GM19351 (cell line): ENCODE measurements at regions not wholly inside any gene's neighbourhood (a gene's known extent, or its start where the extent isn't known, plus 50 kb on each side); places are given as distances from the start of the nearest gene placed in this dataset.

Experiments
- ATAC-seq: cut with Tn5 transposase; IDR thresholded peaks from one replicate; pipeline ENCODE4 v1.9.1; 2021; ENCODE audit warnings: mild to moderate bottlenecking, moderate library complexity; ENCODE audit not compliant: unreplicated experiment

DNA sequence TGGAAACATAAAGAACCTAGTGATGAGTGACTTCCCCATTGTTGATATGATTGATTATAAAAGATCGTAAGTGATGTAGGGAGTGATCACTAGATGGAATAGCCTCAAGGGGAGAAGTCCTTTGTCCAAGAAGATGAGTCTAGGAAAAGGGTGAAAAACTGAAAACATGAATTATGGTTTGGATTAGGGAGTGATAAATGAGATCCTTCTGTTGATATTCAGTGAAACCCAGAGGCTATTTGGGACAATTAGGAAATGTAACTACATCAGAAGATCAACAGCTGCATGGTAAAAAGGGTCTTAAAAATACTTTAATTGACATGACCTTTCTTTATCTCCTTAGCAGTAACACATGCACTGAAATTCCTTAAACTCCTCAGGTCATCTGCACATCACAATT, 124.0 kb upstream of the UNC5C start:
- no peak for ATAC-seq

DNA sequence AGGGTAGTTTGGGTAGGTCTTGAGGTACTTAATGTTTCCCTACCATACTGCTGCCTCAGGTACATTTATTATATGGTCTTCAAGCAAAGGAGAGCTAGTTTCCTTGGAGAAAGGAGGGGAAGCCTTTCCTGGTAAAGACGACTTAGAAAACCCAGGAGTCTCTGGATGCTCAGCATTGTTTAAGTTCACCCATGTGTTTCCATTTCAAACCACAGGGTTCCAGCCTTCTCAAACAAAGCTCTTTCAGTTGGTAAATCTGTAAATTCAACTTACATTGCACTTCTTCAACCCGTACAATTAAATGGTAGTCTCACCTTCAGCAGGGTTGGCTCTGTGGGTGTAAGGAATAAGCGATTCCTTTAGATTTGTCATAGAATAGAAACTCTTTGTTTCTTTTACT, 111.9 kb upstream of the UNC5C start:
- no peak for ATAC-seq

DNA sequence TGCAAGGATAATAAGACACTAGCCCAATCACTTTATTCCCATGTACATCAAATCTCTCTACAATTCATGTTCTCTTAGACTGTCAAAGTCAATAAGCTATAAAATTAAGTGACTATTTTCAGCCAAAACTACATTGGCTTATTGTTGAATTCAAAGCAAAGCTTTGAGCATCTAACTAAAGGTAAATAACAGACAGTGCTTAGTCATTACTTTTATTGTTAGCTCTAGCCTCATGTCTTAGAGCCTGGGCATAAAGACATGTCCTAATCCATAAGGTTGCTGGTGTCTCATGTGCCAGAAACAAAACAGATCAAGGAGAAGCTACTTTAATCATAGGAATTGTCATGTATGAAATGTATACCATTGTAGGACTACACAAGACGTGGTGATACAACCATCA, 103.1 kb upstream of the UNC5C start:
- ATAC-seq, result no peak

DNA sequence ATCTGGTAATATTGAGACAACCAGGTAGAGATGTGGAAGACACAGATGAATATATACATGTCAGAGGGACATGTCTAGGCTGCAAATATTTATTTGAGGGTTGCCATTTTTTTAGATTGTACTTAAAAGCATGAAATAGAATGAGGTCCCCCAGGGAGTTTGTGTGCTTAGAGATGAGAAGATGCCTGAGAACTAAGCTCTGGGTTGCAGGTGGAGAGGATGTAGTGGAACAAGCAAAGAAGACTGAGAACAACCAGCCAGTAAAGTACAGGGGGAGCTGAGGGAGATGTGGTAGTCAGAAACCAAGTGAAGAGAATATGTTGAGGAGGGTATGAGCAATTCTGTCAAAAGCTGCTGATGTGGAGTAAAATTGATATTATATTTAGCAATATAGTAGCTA, 95.6 kb upstream of the UNC5C start:
- no peak for ATAC-seq

DNA sequence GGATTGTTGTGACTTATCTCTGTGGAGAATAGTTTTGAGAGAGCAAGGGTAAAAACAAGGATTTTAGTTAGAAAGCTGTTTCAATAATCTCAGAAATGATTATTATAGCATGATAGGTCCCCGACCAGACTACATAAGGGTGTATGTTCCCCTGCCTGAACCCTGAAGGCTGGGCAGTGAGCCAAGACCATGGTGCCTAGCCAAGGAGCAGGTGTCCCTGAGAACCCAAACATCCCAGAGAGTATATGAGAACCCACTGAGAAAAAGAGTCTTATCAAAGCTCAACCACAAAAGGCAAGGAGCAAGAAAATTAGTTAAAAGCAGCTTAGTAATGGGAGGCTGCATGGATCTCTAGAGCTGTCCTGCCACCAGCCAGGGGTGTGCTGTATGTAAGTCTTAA, 94.9 kb upstream of the UNC5C start:
- no peak for ATAC-seq

GRCh38 chr4:95641571-95641970, 92.8 kb upstream of the UNC5C start:
- no peak for ATAC-seq

GRCh38 chr4:95640311-95640710, 91.5 kb upstream of the UNC5C start:
- ATAC-seq, result no peak

DNA sequence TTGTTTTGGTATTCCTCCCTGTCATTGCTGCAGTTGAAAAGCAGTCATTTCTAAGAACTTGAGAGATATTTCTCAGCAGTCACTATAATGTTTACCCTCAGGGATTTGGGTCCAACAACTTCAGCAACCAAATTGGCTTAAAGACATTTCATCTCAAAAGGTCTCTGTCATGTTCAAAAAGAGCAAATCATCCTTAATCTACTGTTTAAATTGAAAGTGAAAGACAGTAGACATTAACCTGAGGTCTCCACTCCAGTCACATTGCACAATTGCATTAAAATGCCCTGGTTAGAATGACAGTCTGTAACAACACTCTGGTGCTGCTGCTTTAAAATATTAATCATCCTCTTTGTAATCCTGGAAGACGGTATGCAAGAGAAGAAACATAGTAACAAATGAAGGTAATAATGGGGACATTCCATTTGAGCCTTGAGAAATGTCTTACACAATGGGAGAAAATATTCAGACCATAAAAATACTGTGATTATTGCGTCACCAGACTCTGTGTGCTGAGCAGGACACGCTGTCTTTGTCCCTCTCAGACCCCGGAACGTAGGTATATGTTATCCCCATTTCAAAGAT, 90.2 kb upstream of the UNC5C start:
- no peak for ATAC-seq

DNA sequence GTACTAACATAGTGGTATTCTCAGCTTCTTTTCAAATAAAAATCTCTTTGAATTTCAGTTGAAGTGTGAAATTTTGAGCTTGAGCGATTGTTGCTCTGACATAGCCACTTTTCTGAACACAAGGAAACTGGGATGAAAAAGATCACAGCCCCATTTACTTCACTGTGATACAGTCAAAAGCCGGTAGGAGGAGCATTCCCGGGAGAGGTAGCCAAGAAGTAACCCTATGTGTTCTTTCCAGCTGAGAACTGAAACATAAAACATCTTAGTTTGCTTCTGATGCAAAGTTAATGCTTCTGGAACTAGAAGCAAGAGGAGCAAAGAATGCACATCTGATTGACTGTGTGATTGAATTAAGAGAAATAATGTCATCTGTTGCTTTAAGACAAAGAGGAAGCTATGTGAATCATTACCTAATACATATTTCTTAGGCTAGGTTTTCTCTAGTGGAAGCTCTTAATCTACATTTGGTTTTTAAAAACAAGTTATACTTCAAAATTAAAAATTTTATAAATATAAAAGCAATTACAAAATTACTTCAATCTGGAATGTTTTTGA, 88.3 kb upstream of the UNC5C start:
- no peak for ATAC-seq

DNA sequence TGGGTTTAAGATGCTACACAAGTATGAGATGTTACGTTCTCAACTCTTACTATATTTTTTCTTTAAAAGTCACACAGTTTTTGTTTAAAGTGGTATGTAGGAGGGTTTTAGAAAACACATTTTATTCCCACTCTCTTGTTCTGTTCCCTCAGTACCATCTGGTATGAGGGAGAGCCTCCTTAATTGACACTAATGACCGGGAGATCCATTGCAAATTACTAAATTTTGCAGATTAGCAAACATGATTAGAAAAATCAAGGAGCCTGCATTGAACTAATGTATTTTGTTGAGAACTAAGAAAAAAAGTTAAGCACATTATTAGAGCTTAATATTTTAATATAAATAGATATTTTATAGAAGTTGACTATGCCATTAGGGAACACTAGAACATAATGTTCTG, 87.3 kb upstream of the UNC5C start:
- ATAC-seq, result no peak

GRCh38 chr4:95627709-95628108, 78.9 kb upstream of the UNC5C start:
- no peak for ATAC-seq

GRCh38 chr4:95627024-95627605, 78.3 kb upstream of the UNC5C start:
- no peak for ATAC-seq

DNA sequence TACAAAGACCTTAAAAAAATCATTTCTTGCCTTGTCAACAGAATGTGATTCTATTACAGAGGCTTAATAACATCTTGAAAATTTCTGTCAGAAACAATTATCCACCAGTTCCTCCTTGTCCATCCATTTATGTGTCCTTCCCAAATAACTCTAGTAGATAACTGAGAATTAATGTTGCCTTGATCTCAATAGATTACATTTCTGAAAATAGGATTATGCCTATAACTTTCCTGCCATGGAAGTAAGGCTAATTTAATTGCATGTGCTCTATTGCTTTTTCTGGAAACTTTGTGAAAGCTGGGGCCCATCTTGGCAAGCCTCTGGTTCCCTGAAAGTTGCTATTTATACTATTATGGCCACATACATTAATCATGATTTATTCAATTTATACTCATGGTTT, 76.2 kb upstream of the UNC5C start:
- ATAC-seq, result no peak

GRCh38 chr4:95619525-95620443, 71.0 kb upstream of the UNC5C start:
- ATAC-seq, result no peak

DNA sequence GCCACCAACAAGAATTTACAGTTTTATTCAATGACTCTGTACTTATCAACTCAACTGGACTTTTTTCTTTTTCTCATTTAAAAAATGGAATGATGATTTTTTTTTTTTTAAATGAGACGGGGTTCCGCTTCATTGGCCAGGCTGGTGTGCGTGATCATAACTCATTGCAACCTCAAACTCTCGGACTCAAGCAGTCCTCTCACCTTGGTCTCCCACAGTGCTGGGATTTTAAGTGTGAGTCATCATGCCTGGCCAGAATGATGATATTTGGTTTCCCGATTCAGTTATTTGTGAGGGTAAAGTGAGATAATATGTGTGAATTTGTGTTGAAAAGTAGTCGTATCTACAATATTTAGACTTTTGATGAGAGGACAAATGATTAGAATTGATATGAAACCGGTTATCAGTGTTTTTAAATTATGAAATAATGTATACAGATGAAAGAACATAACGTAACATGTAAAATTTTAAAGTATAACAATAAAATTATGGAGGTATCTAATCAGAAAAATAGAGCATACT, 66.0 kb upstream of the UNC5C start:
- ATAC-seq, result no peak

- ATAC-seq, result no peak
These were observed 61.3 kb upstream of the UNC5C start for GRCh38 chr4:95610061-95610569.

- ATAC-seq, result no peak
These were observed 58.0 kb upstream of the UNC5C start for GRCh38 chr4:95606739-95607138.

DNA sequence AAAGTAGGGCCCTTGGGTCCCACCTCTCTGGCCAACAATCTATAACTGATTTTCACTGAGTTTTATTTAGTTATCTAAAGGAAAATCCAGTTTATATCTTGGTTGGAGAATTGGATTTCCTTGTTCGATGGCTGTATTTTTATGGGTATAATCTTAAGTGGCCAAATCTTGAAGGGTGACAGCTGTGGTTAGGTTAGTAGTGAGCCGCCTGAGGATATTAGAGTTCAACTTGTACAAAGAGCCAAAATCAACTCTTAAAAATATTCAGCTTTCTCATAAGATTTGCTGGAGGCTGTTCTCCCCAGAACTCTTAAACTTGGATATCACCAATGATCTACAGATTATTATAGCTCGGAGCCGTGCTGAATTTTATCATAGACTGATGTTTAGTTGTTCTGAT, 54.6 kb upstream of the UNC5C start:
- no peak for ATAC-seq

DNA sequence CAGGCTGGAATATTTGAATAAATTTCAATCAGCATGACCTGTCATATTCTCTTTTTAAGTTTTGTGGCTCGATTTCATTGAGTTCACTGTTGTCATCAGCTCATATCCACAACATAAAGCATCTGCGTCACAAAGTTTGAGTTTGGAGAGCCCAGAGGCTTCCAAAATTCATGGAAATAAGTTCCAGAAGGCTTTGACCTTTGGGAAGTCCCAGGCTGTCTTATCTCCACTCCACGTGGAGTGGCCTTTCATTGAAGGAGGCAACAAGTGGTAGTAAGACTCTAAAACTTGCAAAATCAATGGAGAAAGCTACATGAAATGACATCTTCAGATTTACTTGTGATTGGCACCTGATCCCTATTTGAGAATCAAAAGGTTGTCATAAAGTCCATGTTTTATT, 54.1 kb upstream of the UNC5C start:
- ATAC-seq, result no peak

DNA sequence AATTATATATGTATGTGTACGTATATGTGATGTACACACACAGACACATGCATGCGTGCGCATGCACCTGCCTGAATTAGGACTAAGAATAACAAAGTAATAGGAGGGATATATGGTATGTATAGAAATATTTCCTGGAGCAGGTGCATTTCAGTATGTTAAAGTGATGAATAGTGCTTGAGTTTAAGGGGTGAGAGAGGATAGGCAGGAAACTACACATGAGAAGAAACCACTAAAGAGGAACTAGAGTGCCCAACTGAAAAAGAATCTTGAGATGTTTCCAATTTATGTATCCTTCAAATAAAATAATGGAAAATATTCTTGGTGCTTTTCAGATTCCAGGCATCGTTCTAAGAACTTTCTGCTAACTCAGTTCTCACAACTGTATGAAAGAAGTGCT, 52.6 kb upstream of the UNC5C start:
- no peak for ATAC-seq

DNA sequence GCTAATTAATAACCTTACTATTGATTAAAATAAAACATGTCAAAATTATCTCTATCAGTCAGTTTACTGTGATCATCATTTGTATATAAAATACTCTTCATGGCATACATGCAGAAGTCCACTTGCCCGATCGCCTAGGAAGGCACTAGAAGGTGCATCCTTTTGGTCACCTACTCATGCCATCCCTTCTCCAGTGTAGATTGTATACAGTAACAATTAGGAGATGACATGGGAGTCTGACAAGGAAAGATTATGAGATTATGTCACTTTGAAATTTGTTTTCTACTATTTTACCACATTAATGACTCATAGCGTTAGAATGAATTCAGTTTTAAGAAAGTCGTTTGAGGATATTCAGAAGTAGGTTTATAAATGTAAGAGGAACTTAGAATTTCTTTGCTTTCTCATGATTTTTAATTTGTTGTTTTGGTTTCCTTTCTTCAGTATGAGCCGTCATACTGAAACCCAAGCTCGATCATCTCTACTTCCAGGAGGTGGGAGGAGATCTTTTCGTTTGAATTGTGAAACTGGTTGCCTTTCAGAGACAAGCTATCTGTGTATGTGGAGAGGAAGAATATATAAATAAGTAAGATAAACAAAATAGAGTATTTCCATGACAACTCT, 51.1 kb upstream of the UNC5C start:
- ATAC-seq, result peak; percentile 84
